GM21528 (cell line): ENCODE measurements at regions not wholly inside any gene's neighbourhood (a gene's known extent, or its start where the extent isn't known, plus 50 kb on each side); places are given as distances from the start of the nearest gene placed in this dataset.
"Not testable (repeated sequence)": the region's sequence is repeated elsewhere in the genome, so short reads cannot be mapped to it uniquely, and the experiment has no call there.

Source experiments
- ATAC-seq: cut with Tn5 transposase; IDR thresholded peaks from one replicate; pipeline ENCODE4 v1.9.1; 2021; ENCODE audit warnings: mild to moderate bottlenecking, moderate library complexity; ENCODE audit not compliant: unreplicated experiment, low FRiP score

DNA sequence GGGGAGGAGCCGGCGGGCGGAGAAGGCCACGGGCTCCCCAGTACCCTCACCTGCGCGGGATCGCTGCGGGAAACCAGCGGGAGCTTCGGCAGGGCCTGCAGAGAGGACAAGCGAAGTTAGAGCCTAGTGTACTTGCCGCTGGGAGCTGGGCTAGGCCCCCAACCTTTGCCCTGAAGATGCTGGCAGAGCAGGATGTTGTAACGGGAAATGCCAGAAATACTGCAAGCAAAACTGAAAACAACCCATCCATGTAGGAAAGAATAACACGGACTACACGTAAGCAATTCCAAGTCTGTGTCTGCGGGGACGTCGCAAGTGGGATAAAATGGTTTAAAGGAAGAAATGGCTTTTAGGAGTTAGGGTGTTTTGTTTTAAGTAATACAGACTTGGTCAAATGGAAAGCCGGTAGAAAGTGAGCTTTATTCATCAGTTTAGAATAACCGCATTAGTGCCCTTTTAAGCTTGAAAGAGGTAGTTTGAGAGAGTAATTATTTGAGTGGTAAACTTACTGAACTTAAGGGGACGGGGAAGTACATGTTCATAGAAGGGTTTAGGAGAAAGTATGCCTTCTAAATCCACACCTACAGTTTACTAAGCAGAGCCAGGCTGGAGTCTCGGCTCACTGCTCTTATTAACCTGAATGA is 121.3 kb upstream of the NIPA1 start:
- not testable (repeated sequence) for ATAC-seq

- ATAC-seq, result not testable (repeated sequence)
These were observed 120.7 kb upstream of the NIPA1 start for GRCh38 chr15:22665711-22666110.

DNA sequence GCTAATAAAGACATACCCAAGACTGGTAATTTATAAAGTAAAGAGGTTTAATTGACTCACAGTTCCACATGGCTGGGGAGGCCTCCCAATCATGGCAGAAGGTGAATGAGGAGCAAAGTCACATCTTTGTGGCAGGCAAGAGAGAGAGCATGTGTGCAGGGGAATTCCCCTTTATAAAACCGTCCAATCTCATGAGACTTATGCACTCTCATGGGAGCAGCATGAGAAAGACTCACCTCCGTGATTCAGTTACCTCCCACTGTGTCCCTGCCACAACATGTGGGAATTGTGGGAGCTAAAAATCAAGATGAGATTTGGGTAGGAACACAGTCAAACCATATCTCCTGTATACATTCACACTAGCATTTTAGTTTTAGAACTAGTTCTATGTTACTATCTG is 101.7 kb upstream of the NIPA1 start:
- ATAC-seq, result not testable (repeated sequence)

- not testable (repeated sequence) for ATAC-seq
These were observed 86.6 kb upstream of the NIPA1 start for GRCh38 chr15:22699881-22700280.

GRCh38 chr15:22710831-22711341 is 75.6 kb upstream of the NIPA1 start:
- not testable (repeated sequence) for ATAC-seq

GRCh38 chr15:22713933-22714332 is 72.5 kb upstream of the NIPA1 start:
- not testable (repeated sequence) for ATAC-seq

DNA sequence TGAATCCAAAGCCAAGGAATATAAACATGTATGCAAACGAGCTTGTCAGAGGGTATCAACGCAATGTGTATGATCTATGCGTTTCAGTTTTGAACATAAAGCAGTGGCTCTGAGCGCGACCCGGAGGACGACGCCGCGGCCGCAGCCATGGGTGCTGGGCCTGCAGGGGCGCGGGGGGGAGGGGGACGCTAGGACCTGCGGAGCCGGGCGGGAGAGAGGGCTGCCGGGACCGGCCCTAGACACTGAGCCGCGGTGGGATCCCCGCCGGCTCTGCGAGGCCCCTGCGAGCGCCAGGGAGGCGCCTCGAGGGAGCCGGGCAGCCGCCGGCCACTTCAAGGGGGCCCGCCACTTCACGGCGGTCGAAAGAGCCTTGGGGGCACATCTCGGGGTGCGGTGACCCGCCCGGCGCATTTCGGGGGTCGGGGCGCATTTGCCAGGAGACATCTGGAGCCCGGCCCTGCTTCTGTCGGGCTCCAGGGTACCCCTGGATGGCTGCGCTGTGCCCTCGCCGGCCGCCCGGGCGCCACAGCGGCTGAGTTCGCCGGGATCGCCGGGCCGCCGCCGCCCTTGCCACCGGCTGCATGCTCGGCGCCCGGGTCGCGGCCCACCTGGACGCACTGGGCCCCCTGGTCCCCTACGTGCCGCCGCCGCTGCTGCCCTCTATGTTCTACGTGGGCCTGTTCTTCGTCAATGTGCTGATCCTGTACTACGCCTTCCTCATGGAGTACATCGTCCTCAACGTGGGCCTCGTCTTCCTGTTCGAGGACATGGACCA is 71.9 kb upstream of the NIPA1 start:
- not testable (repeated sequence) for ATAC-seq

DNA sequence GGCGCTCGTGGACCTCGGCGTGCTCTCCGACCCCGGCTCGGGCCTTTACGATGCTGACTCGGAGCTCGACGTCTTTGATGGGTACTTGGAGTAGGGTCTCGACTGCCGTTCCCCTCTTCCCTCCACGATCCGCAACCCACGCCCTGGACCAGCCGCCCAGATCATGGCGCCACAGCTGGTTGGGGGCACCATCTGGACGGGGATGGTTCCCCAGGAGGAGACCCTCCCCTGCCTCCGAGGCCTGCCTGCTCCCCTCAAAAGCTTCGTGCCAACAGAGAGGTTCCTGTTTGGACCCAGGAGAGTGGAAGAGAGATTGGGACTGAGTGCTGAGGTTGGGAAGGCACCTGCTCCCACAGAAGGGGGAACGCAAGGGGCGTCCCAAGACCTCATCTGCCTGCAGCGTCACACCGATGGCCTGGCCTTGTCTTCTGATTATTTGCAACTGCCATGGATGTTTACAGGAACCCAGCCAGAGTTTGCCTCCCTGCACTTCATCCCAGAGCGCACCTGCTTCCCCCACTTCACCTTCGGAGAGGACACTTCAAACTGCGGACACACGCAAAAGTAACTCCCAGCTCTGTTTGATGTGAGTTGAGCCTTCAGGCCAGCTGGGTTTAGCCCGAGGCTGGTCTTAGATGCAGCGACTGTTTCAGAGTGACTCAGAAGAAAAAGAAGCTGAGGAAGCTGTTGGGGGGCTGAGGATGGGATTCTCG is 71.2 kb upstream of the NIPA1 start:
- ATAC-seq, result not testable (repeated sequence)

DNA sequence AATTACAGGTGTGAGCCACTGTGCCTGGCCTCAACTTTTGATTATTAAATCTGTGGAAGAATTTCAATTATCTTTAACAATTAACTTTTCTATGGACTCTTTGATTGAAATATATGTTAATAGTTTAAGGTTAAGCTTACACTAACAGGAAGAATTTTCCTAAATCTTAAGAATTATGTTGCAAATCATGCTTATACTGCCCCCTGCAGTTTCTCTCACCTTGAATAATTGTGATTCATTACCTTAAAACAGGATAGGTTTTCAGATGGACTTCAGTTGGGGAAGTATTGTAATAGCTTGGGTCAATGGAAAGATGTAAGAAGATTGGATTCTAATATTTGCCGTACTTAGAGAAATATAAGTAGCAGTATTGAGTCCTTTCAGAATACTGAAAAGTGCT is 66.5 kb upstream of the NIPA1 start:
- ATAC-seq, result not testable (repeated sequence)

GRCh38 chr15:22726104-22726503 is 60.3 kb upstream of the NIPA1 start:
- ATAC-seq, result not testable (repeated sequence)

DNA sequence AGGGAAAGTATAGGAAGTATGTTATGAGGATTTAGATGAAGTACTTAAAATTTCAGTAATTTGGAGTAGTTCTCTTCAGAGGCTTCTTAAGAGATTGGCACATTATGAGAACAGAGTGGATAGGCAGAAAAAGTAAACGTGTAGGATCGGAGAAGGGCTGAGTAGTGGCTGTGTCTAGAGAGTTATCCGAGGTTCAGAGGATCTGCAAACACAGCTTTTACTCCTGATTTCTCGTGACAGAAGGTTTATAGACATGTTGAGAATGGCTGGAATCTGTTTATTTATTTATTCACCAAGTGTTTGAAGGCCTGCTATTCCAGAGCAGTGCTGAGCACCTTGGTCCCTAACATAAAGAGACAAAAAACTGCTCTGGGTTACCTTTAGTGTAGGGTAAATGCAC is 51.4 kb upstream of the NIPA1 start:
- not testable (repeated sequence) for ATAC-seq

GRCh38 chr15:22735781-22736180 is 50.7 kb upstream of the NIPA1 start:
- ATAC-seq, result no peak

GRCh38 chr15:22736200-22736599 is 50.2 kb upstream of the NIPA1 start:
- not testable (repeated sequence) for ATAC-seq
